ENCODE measurements at regions not wholly inside any gene's neighbourhood (a gene's known extent, or its start where the extent isn't known, plus 50 kb on each side); places are given as distances from the start of the nearest gene placed in this dataset.

DNA sequence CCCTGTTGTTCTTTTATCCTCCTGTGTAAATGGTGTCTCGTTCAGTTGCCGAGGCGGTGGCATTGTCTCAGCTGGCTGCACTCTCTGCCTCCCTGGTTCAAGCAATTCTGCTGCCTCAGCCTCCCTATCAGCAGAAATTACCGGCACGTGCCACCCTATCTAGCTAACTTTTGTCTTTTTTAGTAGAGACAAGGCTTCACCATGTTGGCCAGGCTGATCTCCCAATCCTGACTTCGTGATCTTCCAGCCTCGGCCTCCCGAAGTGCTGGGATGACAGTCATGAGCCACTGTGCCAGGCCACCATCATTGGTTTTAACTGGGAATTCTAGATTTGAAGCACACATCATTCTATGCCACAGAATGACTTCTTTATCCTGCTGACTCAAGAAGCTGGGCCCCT is 175.3 kb upstream of the ALG10B start:
- H3K4me1 ChIP-seq (ENCODE audit: insufficient read depth, low read length, poor library complexity, severe bottlenecking), result no peaks in the 10 kb centered on the region
- H3K4me3 ChIP-seq (ENCODE audit: low read depth, low read length, poor library complexity, severe bottlenecking), result no peak overlapping the region
- ChIA-PET CTCF (no interaction called here), POLR2A (ENCODE audit: low non-redundant PET) (no interaction called here)
- intact Hi-C loops (cut with micrococcal nuclease; ENCODE audit: unreplicated experiment), result no loop called here
- no peaks in the 10 kb centered on the region for H3K36me3 ChIP-seq (ENCODE audit: insufficient read depth, low read length, poor library complexity, severe bottlenecking)
- no peak for TF ChIP-seq EZH2 (IDR thresholded peaks at IDR 0.05; ENCODE audit: borderline replicate concordance, low read depth, low read length, poor library complexity, severe bottlenecking)
- TF ChIP-seq, protein P1, sequence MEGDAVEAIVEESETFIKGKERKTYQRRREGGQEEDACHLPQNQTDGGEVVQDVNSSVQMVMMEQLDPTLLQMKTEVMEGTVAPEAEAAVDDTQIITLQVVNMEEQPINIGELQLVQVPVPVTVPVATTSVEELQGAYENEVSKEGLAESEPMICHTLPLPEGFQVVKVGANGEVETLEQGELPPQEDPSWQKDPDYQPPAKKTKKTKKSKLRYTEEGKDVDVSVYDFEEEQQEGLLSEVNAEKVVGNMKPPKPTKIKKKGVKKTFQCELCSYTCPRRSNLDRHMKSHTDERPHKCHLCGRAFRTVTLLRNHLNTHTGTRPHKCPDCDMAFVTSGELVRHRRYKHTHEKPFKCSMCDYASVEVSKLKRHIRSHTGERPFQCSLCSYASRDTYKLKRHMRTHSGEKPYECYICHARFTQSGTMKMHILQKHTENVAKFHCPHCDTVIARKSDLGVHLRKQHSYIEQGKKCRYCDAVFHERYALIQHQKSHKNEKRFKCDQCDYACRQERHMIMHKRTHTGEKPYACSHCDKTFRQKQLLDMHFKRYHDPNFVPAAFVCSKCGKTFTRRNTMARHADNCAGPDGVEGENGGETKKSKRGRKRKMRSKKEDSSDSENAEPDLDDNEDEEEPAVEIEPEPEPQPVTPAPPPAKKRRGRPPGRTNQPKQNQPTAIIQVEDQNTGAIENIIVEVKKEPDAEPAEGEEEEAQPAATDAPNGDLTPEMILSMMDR (conservative IDR thresholded peaks at IDR 0.05; ENCODE audit: low read depth, low read length), result no peak
- H3K27me3 ChIP-seq (replicated peaks; ENCODE audit: insufficient read depth, low read depth, low read length, poor library complexity), result no peaks in the 10 kb centered on the region
- BruUV-seq (replicated peaks), result no TSS peak
- no peak overlapping the region for H3K27ac ChIP-seq (ENCODE audit: low read depth, low read length, poor library complexity, severe bottlenecking)
- DNase-seq (ENCODE audit: low spot score), result no peak
- H3K9me3 ChIP-seq (ENCODE audit: low read depth, low read length, poor library complexity, severe bottlenecking), result peaks cover 7% of the 10 kb centered on the region

DNA sequence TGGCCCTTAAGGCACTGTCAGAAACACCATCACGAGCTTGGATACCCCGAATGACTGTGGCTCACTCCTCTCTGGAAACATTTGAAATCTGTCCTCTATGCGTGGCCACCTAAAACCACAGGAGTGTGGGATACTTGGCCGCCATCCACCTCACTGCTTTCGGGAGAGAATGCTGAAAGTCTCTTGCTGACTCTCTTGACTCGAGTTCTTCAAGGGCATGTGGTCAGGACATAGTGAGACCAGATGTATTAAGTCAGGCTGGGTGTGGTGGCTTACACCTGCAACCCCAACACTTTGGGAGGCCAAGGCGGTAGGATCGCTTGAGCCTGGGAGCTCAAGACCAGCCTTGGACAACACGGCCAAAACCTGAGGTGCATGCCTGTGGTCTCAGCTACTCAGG is 174.7 kb upstream of the ALG10B start:
- Histone ChIP-seq H3K4me3 (ENCODE audit: low read depth, low read length, poor library complexity, severe bottlenecking) (no peak overlapping the region), H3K36me3 (ENCODE audit: insufficient read depth, low read length, poor library complexity, severe bottlenecking) (no peaks in the 10 kb centered on the region), H3K27me3 (replicated peaks; ENCODE audit: insufficient read depth, low read depth, low read length, poor library complexity) (no peaks in the 10 kb centered on the region), H3K4me1 (ENCODE audit: insufficient read depth, low read length, poor library complexity, severe bottlenecking) (no peaks in the 10 kb centered on the region), H3K9me3 (ENCODE audit: low read depth, low read length, poor library complexity, severe bottlenecking) (peaks cover 8% of the 10 kb centered on the region), H3K27ac (ENCODE audit: low read depth, low read length, poor library complexity, severe bottlenecking) (no peak overlapping the region)
- no TSS peak for BruUV-seq (replicated peaks)
- DNase-seq (ENCODE audit: low spot score), result no peak
- POLR2A ChIA-PET (ENCODE audit: low non-redundant PET), result interaction anchor here (0.6 kb wide), 1 partner anchor 24 kb away, joined by 3 read pairs; no protein-coding TSS in a partner anchor
- TF ChIP-seq, protein P1 (conservative IDR thresholded peaks at IDR 0.05; ENCODE audit: low read depth, low read length), result no peak
- no peak for TF ChIP-seq EZH2 (IDR thresholded peaks at IDR 0.05; ENCODE audit: borderline replicate concordance, low read depth, low read length, poor library complexity, severe bottlenecking)
- CTCF ChIA-PET, result no interaction called here
- intact Hi-C loops (cut with micrococcal nuclease; ENCODE audit: unreplicated experiment), result no loop called here

DNA sequence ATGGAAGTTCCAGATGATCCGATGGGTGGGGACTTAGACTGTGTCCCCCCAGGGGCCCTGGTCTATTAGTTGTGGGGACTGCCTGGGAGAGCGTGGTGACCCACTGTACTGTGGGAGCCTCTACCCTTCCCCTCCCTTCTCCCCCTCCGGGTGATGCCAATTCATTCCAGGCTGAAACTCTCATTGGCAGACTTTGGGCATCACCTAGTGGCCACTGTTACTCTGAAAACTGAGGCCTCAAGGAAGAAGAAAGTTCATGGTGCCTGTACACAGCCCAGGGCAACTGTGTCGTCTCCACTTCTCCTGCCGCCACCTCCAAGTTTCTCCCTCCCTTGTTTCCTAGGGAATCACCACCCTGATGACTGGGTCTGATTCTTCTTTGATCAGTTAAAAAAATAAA is 173.6 kb upstream of the ALG10B start:
- no peak for TF ChIP-seq EZH2 (IDR thresholded peaks at IDR 0.05; ENCODE audit: borderline replicate concordance, low read depth, low read length, poor library complexity, severe bottlenecking)
- H3K27ac ChIP-seq (ENCODE audit: low read depth, low read length, poor library complexity, severe bottlenecking), result no peak overlapping the region
- no peaks in the 10 kb centered on the region for H3K36me3 ChIP-seq (ENCODE audit: insufficient read depth, low read length, poor library complexity, severe bottlenecking)
- no peak for DNase-seq (ENCODE audit: low spot score)
- ChIA-PET POLR2A (ENCODE audit: low non-redundant PET) (no interaction called here), CTCF (no interaction called here)
- BruUV-seq (replicated peaks), result no TSS peak
- intact Hi-C loops (cut with micrococcal nuclease; ENCODE audit: unreplicated experiment), result no loop called here
- peaks cover 8% of the 10 kb centered on the region for H3K9me3 ChIP-seq (ENCODE audit: low read depth, low read length, poor library complexity, severe bottlenecking)
- no peaks in the 10 kb centered on the region for H3K27me3 ChIP-seq (replicated peaks; ENCODE audit: insufficient read depth, low read depth, low read length, poor library complexity)
- no peak overlapping the region for H3K4me3 ChIP-seq (ENCODE audit: low read depth, low read length, poor library complexity, severe bottlenecking)
- H3K4me1 ChIP-seq (ENCODE audit: insufficient read depth, low read length, poor library complexity, severe bottlenecking), result no peaks in the 10 kb centered on the region

DNA sequence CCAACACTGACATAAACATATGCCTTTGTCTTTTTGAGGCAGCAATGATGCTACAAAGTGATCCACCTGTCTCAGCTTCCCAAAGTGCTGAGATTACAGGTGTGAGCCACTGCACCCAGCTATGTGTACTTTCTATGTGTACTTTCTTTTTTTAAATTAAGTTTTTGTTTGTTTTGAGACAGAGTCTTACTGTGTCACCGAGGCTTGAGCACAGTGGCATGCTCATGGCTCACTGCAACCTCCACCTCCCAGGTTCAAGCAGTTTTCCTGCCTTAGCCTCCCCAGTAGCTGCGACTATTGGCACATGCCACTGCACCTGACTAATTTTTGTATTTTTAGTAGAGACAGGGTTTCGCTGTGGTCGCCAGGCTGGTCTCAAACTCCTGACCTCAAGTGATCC is 172.5 kb upstream of the ALG10B start:
- ChIA-PET CTCF (no interaction called here), POLR2A (ENCODE audit: low non-redundant PET) (no interaction called here)
- Histone ChIP-seq H3K27ac (ENCODE audit: low read depth, low read length, poor library complexity, severe bottlenecking) (no peak overlapping the region), H3K27me3 (replicated peaks; ENCODE audit: insufficient read depth, low read depth, low read length, poor library complexity) (no peaks in the 10 kb centered on the region), H3K9me3 (ENCODE audit: low read depth, low read length, poor library complexity, severe bottlenecking) (peaks cover 8% of the 10 kb centered on the region), H3K4me3 (ENCODE audit: low read depth, low read length, poor library complexity, severe bottlenecking) (no peak overlapping the region), H3K4me1 (ENCODE audit: insufficient read depth, low read length, poor library complexity, severe bottlenecking) (no peaks in the 10 kb centered on the region), H3K36me3 (ENCODE audit: insufficient read depth, low read length, poor library complexity, severe bottlenecking) (no peaks in the 10 kb centered on the region)
- no peak for TF ChIP-seq EZH2 (IDR thresholded peaks at IDR 0.05; ENCODE audit: borderline replicate concordance, low read depth, low read length, poor library complexity, severe bottlenecking)
- TF ChIP-seq, protein P1 (conservative IDR thresholded peaks at IDR 0.05; ENCODE audit: low read depth, low read length), result no peak
- no TSS peak for BruUV-seq (replicated peaks)
- DNase-seq (ENCODE audit: low spot score), result no peak
- intact Hi-C loops (cut with micrococcal nuclease; ENCODE audit: unreplicated experiment), result no loop called here

All from A673 (cell line).